IPS-NIHi7 (cell line): ENCODE measurements at regions not wholly inside any gene's neighbourhood (a gene's known extent, or its start where the extent isn't known, plus 50 kb on each side); places are given as distances from the start of the nearest gene placed in this dataset.
"Not testable (repeated sequence)": the region's sequence is repeated elsewhere in the genome, so short reads cannot be mapped to it uniquely, and the experiment has no call there.

ENCODE experiments used
- DNase-seq: peaks from one replicate; pipeline ENCODE4 v3.0.0; 2012; ENCODE audit warnings: mixed read lengths; ENCODE audit errors: extremely low spot score

DNA sequence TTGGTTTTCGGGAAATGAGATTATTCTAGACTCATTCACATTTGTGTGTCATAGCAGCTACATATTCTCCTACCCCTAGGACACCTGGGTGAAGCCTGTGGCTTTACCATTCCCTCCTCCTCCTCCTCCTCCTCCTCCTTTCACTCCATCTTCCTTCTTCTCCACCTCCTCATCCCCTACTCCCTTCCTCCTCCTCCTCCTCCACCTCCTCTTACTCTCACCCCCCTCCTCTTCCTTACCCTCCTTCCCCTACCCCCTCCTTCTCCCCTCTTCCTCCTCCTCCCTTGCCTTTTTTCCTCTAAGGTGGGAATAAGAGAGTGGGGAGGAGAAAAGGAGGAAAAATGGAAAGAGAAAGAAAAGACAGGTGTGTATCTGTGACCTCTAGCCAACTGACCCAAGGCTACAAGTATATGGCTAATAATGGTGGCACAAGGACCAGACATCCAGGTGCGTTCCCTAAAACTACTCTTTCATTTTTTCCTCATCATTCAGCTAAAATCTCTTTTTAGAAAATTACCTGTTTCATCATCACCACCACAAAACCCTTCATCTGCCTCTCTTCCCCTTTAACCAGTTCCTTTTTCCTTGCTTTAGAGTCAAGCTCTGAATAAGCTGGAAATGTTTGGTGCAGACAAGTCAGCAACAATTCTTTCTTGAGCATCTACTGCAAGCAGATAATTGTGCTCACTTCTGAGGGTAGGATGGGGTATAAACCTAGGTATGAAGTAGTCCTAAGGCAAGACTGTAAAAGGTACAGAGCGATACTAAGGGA lies 149.8 kb upstream of the FOXN3 start:
- no peak for DNase-seq

- DNase-seq, result no peak
Measured at GRCh38 chr14:89566180-89566579, 149.1 kb upstream of the FOXN3 start.

GRCh38 chr14:89565607-89566006 lies 148.6 kb upstream of the FOXN3 start:
- no peak for DNase-seq

- no peak for DNase-seq
Measured at GRCh38 chr14:89564989-89565388, 148.0 kb upstream of the FOXN3 start.

GRCh38 chr14:89564286-89564957 lies 147.4 kb upstream of the FOXN3 start:
- DNase-seq, result no peak

GRCh38 chr14:89563471-89563870 lies 146.4 kb upstream of the FOXN3 start:
- no peak for DNase-seq

DNA sequence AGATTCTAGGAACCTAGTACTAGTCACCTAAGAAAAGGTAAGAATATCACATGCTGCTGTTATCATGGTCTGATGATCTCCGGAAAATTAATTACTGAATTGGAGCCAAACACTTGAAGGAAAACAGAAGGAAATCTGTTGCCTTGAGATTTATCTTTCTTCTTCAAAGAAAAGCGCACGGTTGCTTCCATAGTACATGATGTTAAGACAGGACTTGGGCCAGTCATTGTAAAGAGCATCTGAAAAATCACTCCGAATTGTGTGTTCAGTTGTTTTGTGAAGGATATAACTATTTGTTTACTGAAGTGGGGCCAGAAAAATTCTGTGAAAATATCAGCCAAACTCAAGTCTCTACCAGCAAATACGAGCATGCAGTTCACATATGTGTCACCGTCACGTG lies 134.9 kb upstream of the FOXN3 start:
- DNase-seq, result no peak

DNA sequence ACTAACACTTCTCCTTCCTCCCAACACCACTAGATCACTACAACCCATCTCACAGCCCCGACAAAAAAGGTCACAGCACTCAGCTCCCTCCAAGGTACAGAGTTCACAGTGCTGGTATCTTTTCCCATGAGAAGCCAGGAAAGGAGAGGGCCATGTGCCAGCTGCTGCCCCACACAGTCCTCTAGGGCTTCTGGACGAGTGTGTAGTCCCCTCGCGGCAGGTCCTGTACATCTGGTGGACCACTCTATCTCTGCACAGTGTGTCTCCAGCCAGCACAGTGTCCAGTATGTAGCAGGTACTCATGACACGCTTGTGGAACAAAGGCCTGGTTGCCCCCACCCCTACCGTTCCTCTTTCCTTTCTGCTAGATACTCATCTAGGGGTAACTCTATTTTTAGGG lies 134.4 kb upstream of the FOXN3 start:
- no peak for DNase-seq

DNA sequence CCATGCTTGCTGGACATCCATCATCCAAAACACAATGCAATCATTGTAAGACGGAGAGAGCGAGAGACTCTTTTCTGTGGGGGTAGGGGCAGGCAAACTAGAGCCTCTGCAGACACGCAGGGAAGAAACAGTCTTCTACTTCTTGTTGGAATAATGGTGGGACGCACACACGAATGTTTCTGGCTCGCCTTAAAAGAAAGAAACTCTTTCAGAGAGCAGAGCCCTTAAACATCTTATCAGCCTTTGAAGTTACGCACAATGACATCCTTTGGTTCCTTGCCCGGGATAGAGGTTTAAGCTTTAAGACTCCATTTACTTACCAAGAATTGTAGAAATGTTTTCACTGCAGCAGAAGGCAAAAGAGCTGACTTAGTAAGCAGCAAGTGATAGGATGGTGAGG lies 133.8 kb upstream of the FOXN3 start:
- no peak for DNase-seq

DNA sequence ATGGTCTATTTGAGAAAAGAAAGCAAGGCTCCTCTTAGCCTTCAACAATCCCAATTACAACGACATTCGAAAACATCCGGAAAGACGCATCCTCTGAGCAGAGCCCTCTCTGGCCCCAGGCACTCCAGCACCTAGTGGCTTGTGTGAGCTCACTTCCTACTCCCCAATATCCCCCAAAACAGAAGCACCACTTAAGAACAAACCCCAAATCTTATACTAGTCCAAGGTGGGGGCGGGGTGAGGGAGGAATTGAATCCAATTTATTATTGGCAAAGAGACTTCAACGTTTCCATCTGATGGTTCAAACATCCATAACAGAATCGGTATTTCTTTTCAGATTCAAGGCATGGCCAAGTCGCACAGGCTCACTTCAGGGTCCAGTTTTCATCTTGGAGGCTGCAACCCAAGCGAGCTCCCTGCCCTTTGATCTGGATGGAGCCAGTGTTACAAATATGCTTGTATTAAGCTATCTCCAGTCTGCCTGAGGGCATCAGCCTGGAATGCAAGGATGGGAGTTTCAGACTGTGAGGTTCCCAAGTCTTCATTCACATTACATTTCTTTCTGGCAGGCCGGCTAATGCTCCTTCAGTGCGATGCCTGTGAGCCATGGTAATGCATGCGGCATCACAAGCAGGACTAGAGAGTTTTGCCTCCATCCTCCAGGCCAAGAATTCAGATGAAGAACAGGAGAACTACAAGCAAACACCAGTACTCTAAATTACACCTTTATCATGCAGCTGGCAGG lies 132.5 kb upstream of the FOXN3 start:
- DNase-seq, result no peak

- DNase-seq, result not testable (repeated sequence)
Measured at GRCh38 chr14:89547047-89547446, 130.0 kb upstream of the FOXN3 start.

DNA sequence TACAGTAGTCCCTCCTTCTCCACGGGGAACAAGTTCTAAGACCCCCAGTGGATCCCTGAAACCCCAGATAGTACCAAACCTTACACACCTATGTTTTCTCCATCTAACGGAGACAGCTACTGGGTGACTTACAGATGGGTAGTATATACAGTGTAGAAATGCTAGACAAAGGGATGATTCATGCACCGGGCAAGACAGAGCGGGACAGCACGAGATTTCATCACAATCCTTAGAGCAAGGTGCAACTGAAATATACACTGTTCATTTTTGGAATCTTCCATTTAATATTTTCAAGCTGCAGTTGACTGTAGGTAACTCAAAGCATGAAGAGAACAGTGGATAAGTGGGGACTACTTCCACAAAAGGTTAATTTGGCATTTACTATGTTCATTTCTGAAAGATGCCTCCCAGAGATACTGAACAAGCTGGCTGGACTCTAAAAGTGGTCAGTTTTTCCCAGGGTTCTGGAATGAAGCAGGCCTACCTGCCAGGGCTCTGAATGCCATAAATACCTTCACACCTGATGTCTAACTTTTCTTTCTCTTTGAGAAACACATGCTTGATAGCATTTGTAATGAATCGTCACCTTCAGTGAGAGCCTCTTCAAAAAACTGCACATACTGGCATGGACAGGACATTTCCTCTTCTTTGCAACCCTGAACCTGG lies 127.7 kb upstream of the FOXN3 start:
- DNase-seq, result no peak

GRCh38 chr14:89543425-89543790 lies 126.4 kb upstream of the FOXN3 start:
- no peak for DNase-seq

GRCh38 chr14:89542786-89543424 lies 125.9 kb upstream of the FOXN3 start:
- no peak for DNase-seq

- no peak for DNase-seq
Measured at GRCh38 chr14:89540830-89541470, 123.9 kb upstream of the FOXN3 start.

GRCh38 chr14:89540009-89540829 lies 123.2 kb upstream of the FOXN3 start:
- DNase-seq, result no peak

DNA sequence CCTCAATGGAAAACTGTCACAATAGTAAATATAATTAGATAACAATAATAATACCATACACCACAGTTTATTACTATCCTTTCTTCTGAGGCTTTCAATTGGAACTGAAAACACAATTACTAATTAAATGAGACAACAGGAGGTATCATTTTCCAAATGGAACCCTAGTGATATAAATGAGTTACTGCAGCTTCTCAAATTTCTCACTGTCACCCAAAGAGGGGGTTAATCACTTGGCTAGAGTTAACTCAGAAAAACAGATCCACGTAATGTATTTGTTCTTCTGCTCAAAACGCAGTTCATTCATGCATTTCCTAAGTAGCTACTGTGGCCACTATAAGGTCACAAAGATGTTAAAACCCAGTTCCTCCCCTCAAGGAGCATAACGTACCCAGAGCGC lies 120.9 kb upstream of the FOXN3 start:
- DNase-seq, result no peak

- no peak for DNase-seq
Measured at GRCh38 chr14:89534902-89535685, 118.1 kb upstream of the FOXN3 start.

DNA sequence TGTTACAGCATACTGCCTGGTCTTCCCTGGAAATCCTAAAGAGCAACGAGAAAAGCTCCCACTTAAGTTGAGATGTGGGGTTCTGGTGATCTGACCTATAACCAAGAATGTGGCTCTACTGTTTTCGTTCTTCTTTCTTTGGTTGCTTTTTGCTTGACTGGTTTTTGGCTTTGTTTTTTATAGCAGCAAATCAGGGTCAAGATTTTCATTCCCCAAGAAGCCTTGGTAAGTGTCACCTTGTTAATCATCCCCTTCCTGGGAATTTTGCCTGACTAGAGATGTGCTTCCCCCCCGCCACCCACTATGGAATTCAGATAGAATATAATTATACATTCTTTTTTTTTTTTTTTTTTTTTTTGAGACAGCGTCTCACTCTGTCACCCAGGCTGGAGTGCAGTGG lies 116.7 kb upstream of the FOXN3 start:
- no peak for DNase-seq

- DNase-seq, result no peak
Measured at GRCh38 chr14:89533136-89533535, 116.1 kb upstream of the FOXN3 start.
